Lower leg skin (tissue), 3 donors: ENCODE measurements at regions not wholly inside any gene's neighbourhood (a gene's known extent, or its start where the extent isn't known, plus 50 kb on each side); places are given as distances from the start of the nearest gene placed in this dataset.

Experiments
- CTCF ChIP-seq, 3 donors: fragments of 450-650 bp; IDR thresholded peaks; one replicate each; pipeline ENCODE4 v1.5.1; 2016; ENCODE audit warnings: antibody characterized with exemption in 3 of 3, mild to moderate bottlenecking in 3 of 3, moderate library complexity in 2 of 3
- POLR2A ChIP-seq, 2 donors: fragments of 450-650 bp; IDR thresholded peaks; one replicate each; pipeline ENCODE4 v1.6.1; 2016 to 2017; ENCODE audit warnings: antibody characterized with exemption in 2 of 2, mild to moderate bottlenecking in 1 of 2, moderate library complexity in 1 of 2

- TF ChIP-seq CTCF (IDR thresholded peaks at IDR 0.05) (no peak), POLR2A (IDR thresholded peaks at IDR 0.05) (no peak)
Observed at GRCh38 chr1:115515270-115515669, 126.5 kb upstream of the VANGL1 start.
